ENCODE measurements at regions not wholly inside any gene's neighbourhood (a gene's known extent, or its start where the extent isn't known, plus 50 kb on each side); places are given as distances from the start of the nearest gene placed in this dataset.
A peak's percentile ranks its signal among the peaks of the same experiment; 100 is the strongest.

- TF ChIP-seq CTCF (conservative IDR thresholded peaks at IDR 0.05) = no peak
- Histone ChIP-seq H2BK5ac (ENCODE audit: insufficient read length, low read length) (no peak overlapping the region), H3K14ac (ENCODE audit: insufficient read depth, low read length) (no peak overlapping the region), H4K8ac (replicated peaks; ENCODE audit: insufficient read length, low read depth, low read length) (no peak overlapping the region), H3K27ac (ENCODE audit: insufficient read length, low read depth, low read length) (no peak overlapping the region), H3K9ac (ENCODE audit: extremely low read depth, insufficient read length, low read length) (no peak overlapping the region), H3K4me1 (ENCODE audit: insufficient read depth, low read length) (peaks cover 8% of the 10 kb centered on the region; the same call in 1 of the 2 replicates), H4K91ac (ENCODE audit: insufficient read length, low read depth, low read length) (no peak overlapping the region), H4K5ac (ENCODE audit: insufficient read length, low read depth, low read length) (no peak overlapping the region), H4K20me1 (ENCODE audit: control insufficient read depth, insufficient read depth, insufficient read length) (no peaks in the 10 kb centered on the region), H3K79me1 (ENCODE audit: insufficient read depth, low read depth, low read length, poor library complexity, severe bottlenecking) (no peaks in the 10 kb centered on the region), H3K56ac (ENCODE audit: insufficient read length, low read depth, low read length) (no peak overlapping the region), H3K23me2 (ENCODE audit: insufficient read length, low read depth, low read length, poor library complexity, severe bottlenecking) (no peaks in the 10 kb centered on the region), H2BK120ac (ENCODE audit: low read depth, low read length, poor library complexity, severe bottlenecking) (no peak overlapping the region), H2AK5ac (ENCODE audit: insufficient read length, low read length) (no peak overlapping the region), H3K27me3 (ENCODE audit: insufficient read depth, low read length) (no peaks in the 10 kb centered on the region), H2AFZ (ENCODE audit: low read length) (no peak overlapping the region), H3T11ph (ENCODE audit: low read length) (no peak overlapping the region), H3K4me2 (ENCODE audit: insufficient read depth, insufficient read length, low read length) (no peak overlapping the region), H3K4ac (ENCODE audit: low read depth, low read length) (no peak overlapping the region), H3K18ac (ENCODE audit: insufficient read length, low read depth, low read length) (no peak overlapping the region), H2BK12ac (ENCODE audit: insufficient read length, low read depth, low read length) (no peak overlapping the region), H2BK15ac (ENCODE audit: low read depth, low read length) (no peak overlapping the region), H3K9me3 (ENCODE audit: control insufficient read depth, low read depth, low read length) (no peaks in the 10 kb centered on the region), H3K23ac (ENCODE audit: insufficient read length, low read depth, low read length) (no peak overlapping the region), H3K79me2 (ENCODE audit: insufficient read depth, low read length) (no peaks in the 10 kb centered on the region), H2BK20ac (ENCODE audit: low read depth, low read length, poor library complexity, severe bottlenecking) (no peak overlapping the region)
- Mint-ChIP-seq H3K9me3 (no peaks in the 10 kb centered on the region; a peak in 1 of 5 replicates), H3K4me1 (peaks cover 41 to 46% of the 10 kb centered on the region in 2 experiments), H3K36me3 (ENCODE audit: insufficient read depth in 1 of 3, low read depth in 3 of 3) (peaks cover 0 to 2% (median 2%) of the 10 kb centered on the region in 3 experiments; a peak in 3 of 7 replicates), H3K27me3 (ENCODE audit: low read depth) (no peaks in the 10 kb centered on the region), H3K27ac (peak overlapping the region in 2 of 3 experiments; percentile 79 to 91; a peak in 5 of 7 replicates), H3K4me3 (no peak overlapping the region)
- no peak for DNase-seq
- no CpG with 5 or more reads among the region's 8 CpGs for WGBS (ENCODE audit: extremely low coverage, insufficient read length, low lambda C conversion rate)
Measured at GRCh38 chr18:27661320-27662018, 476.4 kb upstream of the CHST9 start.
